Prostate gland (tissue), 2 donors: ENCODE measurements at regions not wholly inside any gene's neighbourhood (a gene's known extent, or its start where the extent isn't known, plus 50 kb on each side); places are given as distances from the start of the nearest gene placed in this dataset.

Experiments used
- POLR2A ChIP-seq: fragments of 450-650 bp; IDR thresholded peaks from one replicate; pipeline ENCODE4 v1.6.1; 2016; ENCODE audit warnings: antibody characterized with exemption, mild to moderate bottlenecking
- POLR2AphosphoS5 ChIP-seq: sonication (generic); formaldehyde crosslinking; IDR thresholded peaks from one replicate; pipeline ENCODE4 v1.6.1; 2017; ENCODE audit warnings: antibody characterized with exemption
- TF ChIP-seq, protein P1 (sequence below), 4 experiments: fragments of 200-600 bp in 2 of 4; fragments of 450-650 bp in 2 of 4; sonication (generic) in 2 of 4; IDR thresholded peaks; 1 replicate in 3 of 4; 2 replicates in 1 of 4; pipeline ENCODE4 v1.5.1; 2016 to 2019; ENCODE audit warnings: antibody characterized with exemption in 4 of 4, mild to moderate bottlenecking in 2 of 4, moderate library complexity in 2 of 4

DNA sequence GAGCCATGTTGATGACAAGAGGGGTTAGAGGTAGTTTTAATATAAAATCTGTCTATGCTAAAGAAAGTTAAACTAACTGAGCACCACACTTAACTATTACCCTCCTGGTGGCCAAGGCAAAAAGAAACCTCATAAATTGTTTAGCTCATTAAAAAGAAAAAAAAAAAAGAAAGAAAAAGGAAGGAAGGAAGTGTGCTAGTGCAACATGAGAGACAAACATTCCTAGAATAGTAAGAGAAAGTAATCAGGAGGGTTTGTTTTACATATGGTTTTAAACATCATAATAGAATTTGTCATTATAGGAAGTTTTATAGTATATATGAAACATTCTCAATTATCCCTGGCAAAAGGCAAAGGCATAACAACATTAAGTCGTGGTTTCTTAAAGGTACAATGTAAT, 152.3 kb downstream of the SNX18 start:
- TF ChIP-seq, protein P1, sequence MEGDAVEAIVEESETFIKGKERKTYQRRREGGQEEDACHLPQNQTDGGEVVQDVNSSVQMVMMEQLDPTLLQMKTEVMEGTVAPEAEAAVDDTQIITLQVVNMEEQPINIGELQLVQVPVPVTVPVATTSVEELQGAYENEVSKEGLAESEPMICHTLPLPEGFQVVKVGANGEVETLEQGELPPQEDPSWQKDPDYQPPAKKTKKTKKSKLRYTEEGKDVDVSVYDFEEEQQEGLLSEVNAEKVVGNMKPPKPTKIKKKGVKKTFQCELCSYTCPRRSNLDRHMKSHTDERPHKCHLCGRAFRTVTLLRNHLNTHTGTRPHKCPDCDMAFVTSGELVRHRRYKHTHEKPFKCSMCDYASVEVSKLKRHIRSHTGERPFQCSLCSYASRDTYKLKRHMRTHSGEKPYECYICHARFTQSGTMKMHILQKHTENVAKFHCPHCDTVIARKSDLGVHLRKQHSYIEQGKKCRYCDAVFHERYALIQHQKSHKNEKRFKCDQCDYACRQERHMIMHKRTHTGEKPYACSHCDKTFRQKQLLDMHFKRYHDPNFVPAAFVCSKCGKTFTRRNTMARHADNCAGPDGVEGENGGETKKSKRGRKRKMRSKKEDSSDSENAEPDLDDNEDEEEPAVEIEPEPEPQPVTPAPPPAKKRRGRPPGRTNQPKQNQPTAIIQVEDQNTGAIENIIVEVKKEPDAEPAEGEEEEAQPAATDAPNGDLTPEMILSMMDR (IDR thresholded peaks at IDR 0.05), result no peak
- TF ChIP-seq POLR2A (no peak), POLR2AphosphoS5 (no peak)
